IMR-90 (cell line): ENCODE measurements at regions not wholly inside any gene's neighbourhood (a gene's known extent, or its start where the extent isn't known, plus 50 kb on each side); places are given as distances from the start of the nearest gene placed in this dataset.

ENCODE experiments used
- ATAC-seq: fragments of 200-7000 bp; cut with Tn5 transposase; 2 replicates; pipeline ENCODE4 v1.9.1; 2020; ENCODE audit warnings: low read depth, mild to moderate bottlenecking, moderate library complexity
- BruUV-seq: library from RNA; stranded (reverse); fragments of 400-500 nt; replicated peaks from 2 replicates; lab custom pipeline; 2021; lab: Mats Ljungman, UMichigan
- CTCF ChIA-PET: fragments of 300-600 bp; formaldehyde crosslinking; extraction: SDS; loops from one replicate; lab custom pipeline; 2021; ENCODE audit warnings: antibody characterized with exemption; lab: Yijun Ruan, JAX
- POLR2A ChIA-PET: fragments of 300-600 bp; sonication (Branson Sonifier 250); formaldehyde crosslinking; loops from one replicate; lab custom pipeline; 2022; ENCODE audit warnings: antibody characterized with exemption; ENCODE audit not compliant: unreplicated experiment; lab: Charles Lee
- DNase-seq: peaks from one replicate; pipeline ENCODE4 v3.0.0; 2013
- H2AFZ ChIP-seq: replicated peaks from 2 replicates; pipeline ENCODE3; 2013; ENCODE audit warnings: low read length, mild to moderate bottlenecking; ENCODE audit not compliant: poor library complexity
- H2AK5ac ChIP-seq: 2 replicates; pipeline ENCODE4 v1.6.1; 2013; ENCODE audit warnings: low read depth, low read length, inconsistent platforms
- H2AK9ac ChIP-seq: replicated peaks from 2 replicates; pipeline ENCODE3; 2013; ENCODE audit warnings: mild to moderate bottlenecking, low read depth, low read length, moderate library complexity; ENCODE audit not compliant: poor library complexity
- H2BK120ac ChIP-seq: 2 replicates; pipeline ENCODE4 v1.6.1; 2013; ENCODE audit warnings: low read depth, low read length, inconsistent platforms
- H2BK15ac ChIP-seq: 3 replicates; pipeline ENCODE4 v1.6.1; 2013; ENCODE audit warnings: low read depth, low read length, inconsistent platforms
- H2BK20ac ChIP-seq: 2 replicates; pipeline ENCODE4 v1.6.1; 2013; ENCODE audit warnings: low read depth, mild to moderate bottlenecking, inconsistent platforms, low read length, moderate library complexity
- H2BK5ac ChIP-seq: 2 replicates; pipeline ENCODE4 v1.6.1; 2013; ENCODE audit warnings: mild to moderate bottlenecking, low read depth, low read length, inconsistent platforms; ENCODE audit not compliant: poor library complexity, severe bottlenecking
- H3K14ac ChIP-seq: replicated peaks from 2 replicates; pipeline ENCODE4 v1.6.1; 2013; ENCODE audit warnings: low read depth, low read length, inconsistent platforms
- H3K18ac ChIP-seq: 2 replicates; pipeline ENCODE4 v1.6.1; 2013; ENCODE audit warnings: low read depth, low read length, control low read depth
- H3K23ac ChIP-seq: 2 replicates; pipeline ENCODE4 v1.6.1; 2013; ENCODE audit warnings: low read depth, low read length, inconsistent platforms
- H3K27ac ChIP-seq: 2 replicates; pipeline ENCODE4 v1.5.1; 2013; ENCODE audit warnings: mild to moderate bottlenecking, control low read depth, low read length; ENCODE audit not compliant: insufficient read depth
- H3K27me3 ChIP-seq: 2 replicates; pipeline ENCODE4 v1.6.1; 2013; ENCODE audit warnings: low read length; ENCODE audit not compliant: control insufficient read depth, insufficient read depth
- H3K36me3 ChIP-seq: 2 replicates; pipeline ENCODE4 v1.6.1; 2013; ENCODE audit warnings: low read length, mixed read lengths; ENCODE audit not compliant: control insufficient read depth, insufficient read depth
- H3K4ac ChIP-seq: 2 replicates; pipeline ENCODE4 v1.6.1; 2013; ENCODE audit warnings: low read depth, low read length, inconsistent platforms
- H3K4me1 ChIP-seq: 2 replicates; pipeline ENCODE4 v1.6.1; 2013; ENCODE audit warnings: low read length, mixed read lengths; ENCODE audit not compliant: control insufficient read depth, insufficient read depth
- H3K4me2 ChIP-seq: 2 replicates; pipeline ENCODE4 v1.6.1; 2013; ENCODE audit warnings: low read depth, mild to moderate bottlenecking, control low read depth, low read length, moderate library complexity
- H3K4me3 ChIP-seq: 2 replicates; pipeline ENCODE4 v1.5.1; 2013; ENCODE audit warnings: low read depth, mild to moderate bottlenecking, control low read depth, low read length, moderate library complexity; ENCODE audit not compliant: insufficient read depth
- H3K56ac ChIP-seq: 2 replicates; pipeline ENCODE4 v1.6.1; 2013; ENCODE audit warnings: low read length, inconsistent platforms; ENCODE audit not compliant: insufficient read depth; ENCODE audit errors: extremely low read depth
- H3K79me1 ChIP-seq, 2 experiments: 2 replicates each; pipeline ENCODE4 v1.6.1; 2013; ENCODE audit warnings: low read length in 2 of 2, inconsistent platforms in 1 of 2, low read depth in 1 of 2
- H3K9ac ChIP-seq: 2 replicates; pipeline ENCODE4 v1.6.1; 2013; ENCODE audit warnings: low read depth, low read length, control low read depth
- H3K9me1 ChIP-seq: 2 replicates; pipeline ENCODE4 v1.6.1; 2013; ENCODE audit warnings: low read length, inconsistent platforms; ENCODE audit not compliant: insufficient read depth
- H3K9me3 ChIP-seq: 2 replicates; pipeline ENCODE4 v1.6.1; 2013; ENCODE audit warnings: low read length; ENCODE audit not compliant: control insufficient read depth, insufficient read depth
- H4K20me1 ChIP-seq: 2 replicates; pipeline ENCODE4 v1.6.1; 2013; ENCODE audit warnings: low read length, inconsistent platforms; ENCODE audit not compliant: insufficient read depth
- H4K5ac ChIP-seq: 2 replicates; pipeline ENCODE4 v1.6.1; 2013; ENCODE audit warnings: mild to moderate bottlenecking, low read depth, low read length, control low read depth
- H4K8ac ChIP-seq, 2 experiments: 2 replicates each; pipeline ENCODE4 v1.6.1; 2013; ENCODE audit warnings: low read depth in 2 of 2, low read length in 2 of 2, control low read depth in 1 of 2, inconsistent platforms in 1 of 2
- H4K91ac ChIP-seq: 2 replicates; pipeline ENCODE4 v1.6.1; 2013; ENCODE audit warnings: low read depth, low read length, inconsistent platforms; ENCODE audit not compliant: insufficient read depth
- BHLHE40 ChIP-seq: fragments of 150-350 bp; IDR thresholded peaks from 2 replicates; pipeline ENCODE4 v1.6.1; 2016; ENCODE audit warnings: mild to moderate bottlenecking, low read depth, low read length
- CEBPB ChIP-seq: IDR thresholded peaks from 2 replicates; pipeline ENCODE4 v1.6.1; 2012; ENCODE audit warnings: low read depth, low read length, improper control_type of control experiment
- CHD1 ChIP-seq: IDR thresholded peaks from 2 replicates; pipeline ENCODE4 v1.6.1; 2012; ENCODE audit warnings: low read depth, low read length, improper control_type of control experiment
- FOS ChIP-seq: fragments of 150-350 bp; IDR thresholded peaks from 2 replicates; pipeline ENCODE4 v1.6.1; 2016; ENCODE audit warnings: low read depth, low read length
- MAFK ChIP-seq: IDR thresholded peaks from 2 replicates; pipeline ENCODE4 v1.6.1; 2012; ENCODE audit warnings: low read depth, low read length, improper control_type of control experiment
- MAZ ChIP-seq: IDR thresholded peaks from 2 replicates; pipeline ENCODE4 v1.6.1; 2012; ENCODE audit warnings: low read depth, mild to moderate bottlenecking, low read length, improper control_type of control experiment, moderate library complexity, borderline replicate concordance
- MXI1 ChIP-seq: IDR thresholded peaks from 2 replicates; pipeline ENCODE4 v1.6.1; 2012; ENCODE audit warnings: low read depth, mild to moderate bottlenecking, low read length, moderate library complexity, borderline replicate concordance
- RAD21 ChIP-seq: IDR thresholded peaks from 2 replicates; pipeline ENCODE4 v1.6.1; 2012; ENCODE audit warnings: low read length, improper control_type of control experiment
- RCOR1 ChIP-seq: IDR thresholded peaks from 2 replicates; pipeline ENCODE4 v1.6.1; 2012; ENCODE audit warnings: mild to moderate bottlenecking, low read length, improper control_type of control experiment; ENCODE audit not compliant: insufficient replicate concordance
- RFX5 ChIP-seq: IDR thresholded peaks from 2 replicates; pipeline ENCODE4 v1.8.0; 2012; ENCODE audit warnings: low read depth, mild to moderate bottlenecking, low read length, moderate library complexity
- SMC3 ChIP-seq: fragments of 150-350 bp; IDR thresholded peaks from 2 replicates; pipeline ENCODE4 v1.6.1; 2016; ENCODE audit warnings: low read depth, mild to moderate bottlenecking, antibody characterized with exemption, low read length, moderate library complexity
- WGBS, 2 experiments: methylation state at CpG; one replicate each; pipeline versions ENCODE4 v1.1.5 to v1.1.7; 2013; ENCODE audit warnings: missing lambda C conversion rate in 2 of 2; ENCODE audit not compliant: insufficient read length in 1 of 2; ENCODE audit errors: extremely low coverage in 2 of 2; 5-methylcytosine and 5-hydroxymethylcytosine counted together
- dilution Hi-C: fragments of 300-500 bp; cut with HindIII; formaldehyde crosslinking; loops from one replicate; pipeline ENCODE4 v1.14.3; 2018; ENCODE audit warnings: low sequenced_read_pairs; ENCODE audit not compliant: unreplicated experiment
- in situ Hi-C: fragments of 300-500 bp; cut with MboI; formaldehyde crosslinking; loops from 3 replicates; pipeline ENCODE4 v1.14.3; 2019; ENCODE audit warnings: low sequenced_read_pairs, inconsistent platforms, mixed read lengths
- intact Hi-C: fragments of 100-400 bp; cut with micrococcal nuclease; formaldehyde crosslinking; loops from 2 replicates; pipeline ENCODE4 v1.10.0; 2022
- TF ChIP-seq, protein P1 (sequence below): fragments of 150-350 bp; IDR thresholded peaks from 2 replicates; pipeline ENCODE4 v1.6.1; 2016; ENCODE audit warnings: low read depth, mild to moderate bottlenecking, low read length, moderate library complexity, borderline replicate concordance
- TF ChIP-seq, protein P2 (sequence below): conservative IDR thresholded peaks from 2 replicates; pipeline ENCODE4 v1.5.1; 2012; ENCODE audit warnings: mild to moderate bottlenecking, low read depth, low read length, improper control_type of control experiment
- TF ChIP-seq, protein P3 (sequence below): fragments of 150-350 bp; IDR thresholded peaks from 2 replicates; pipeline ENCODE4 v1.6.1; 2017; ENCODE audit warnings: mild to moderate bottlenecking, antibody characterized with exemption, low read length, low read depth

DNA sequence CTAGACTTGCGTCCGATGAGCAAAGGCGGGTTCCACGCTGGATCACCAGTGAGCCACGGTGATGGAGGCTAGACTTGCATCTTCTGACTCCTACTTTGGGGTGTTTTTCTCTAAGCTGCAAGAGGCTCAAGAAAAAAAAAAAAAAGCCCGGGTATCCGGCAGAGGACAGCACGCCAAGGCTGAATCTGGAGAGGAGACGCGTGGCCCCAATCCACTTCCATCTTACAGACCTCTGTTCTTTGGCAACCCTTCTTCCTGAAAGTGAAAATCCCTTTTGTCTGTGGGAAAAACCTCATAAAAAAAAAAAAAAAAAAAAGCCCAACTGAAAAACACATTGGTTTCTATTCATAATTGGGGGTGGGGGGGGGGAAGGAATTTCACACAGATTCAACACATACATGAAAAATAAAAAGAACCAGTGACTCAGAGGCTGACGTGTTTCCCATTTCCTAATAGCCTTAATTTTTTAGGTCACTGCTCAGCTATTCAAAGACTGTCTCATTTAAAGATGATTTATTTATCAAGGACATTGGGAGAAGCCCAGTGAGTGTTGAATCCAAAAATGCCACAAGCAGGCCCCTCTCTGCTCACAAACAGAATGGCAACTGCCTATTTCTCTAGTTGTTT, 258.3 kb downstream of the FOXL1 start:
- 100% methylated on average over 1 of the region's 11 CpGs; no CpG with 5 or more reads in 1 of the 2 experiments for WGBS, 2 experiments
- peaks cover 12% of the 10 kb centered on the region for H3K4me1 ChIP-seq
- ChIA-PET POLR2A (no interaction called here), CTCF (interaction anchor here (0.6 kb wide), 3 partner anchors 95 to 172 kb away, joined by 4 read pairs; no protein-coding TSS in a partner anchor)
- peak overlapping the region; percentile 10 to 67; a peak in 3 of 4 replicates for H4K8ac ChIP-seq
- no peak overlapping the region for H2AFZ ChIP-seq
- peak overlapping the region; percentile 69 for H3K27ac ChIP-seq
- H3K4me3 ChIP-seq: no peak overlapping the region
- ATAC-seq (peak; percentile 72), DNase-seq (peak; percentile 93)
- intact Hi-C loops (no loop called here), dilution Hi-C loops (no loop called here), in situ Hi-C loops (no loop called here)
- BruUV-seq: no TSS peak
- H3K4ac ChIP-seq: peak overlapping the region; percentile 70
- H2BK120ac ChIP-seq: peak overlapping the region; percentile 74
- no peaks in the 10 kb centered on the region for H3K9me1 ChIP-seq
- no peaks in the 10 kb centered on the region for H3K79me1 ChIP-seq
- no peak overlapping the region for H3K14ac ChIP-seq
- 0 out of 2 replicates have a peak overlapping the region, but pooled peaks have one; percentile 25 for H2AK5ac ChIP-seq
- H3K36me3 ChIP-seq: no peaks in the 10 kb centered on the region
- H4K5ac ChIP-seq: peak overlapping the region; percentile 49; the same call in 1 of the 2 replicates
- H3K23ac ChIP-seq: no peak overlapping the region
- H2BK15ac ChIP-seq: peak overlapping the region; percentile 88; the same call in 1 of the 3 replicates
- no peak overlapping the region for H3K56ac ChIP-seq
- no peaks in the 10 kb centered on the region for H4K20me1 ChIP-seq
- H2BK20ac ChIP-seq: peak overlapping the region; percentile 71; the same call in 1 of the 2 replicates
- peak overlapping the region; percentile 3 for H2BK5ac ChIP-seq
- TF ChIP-seq, protein P1, sequence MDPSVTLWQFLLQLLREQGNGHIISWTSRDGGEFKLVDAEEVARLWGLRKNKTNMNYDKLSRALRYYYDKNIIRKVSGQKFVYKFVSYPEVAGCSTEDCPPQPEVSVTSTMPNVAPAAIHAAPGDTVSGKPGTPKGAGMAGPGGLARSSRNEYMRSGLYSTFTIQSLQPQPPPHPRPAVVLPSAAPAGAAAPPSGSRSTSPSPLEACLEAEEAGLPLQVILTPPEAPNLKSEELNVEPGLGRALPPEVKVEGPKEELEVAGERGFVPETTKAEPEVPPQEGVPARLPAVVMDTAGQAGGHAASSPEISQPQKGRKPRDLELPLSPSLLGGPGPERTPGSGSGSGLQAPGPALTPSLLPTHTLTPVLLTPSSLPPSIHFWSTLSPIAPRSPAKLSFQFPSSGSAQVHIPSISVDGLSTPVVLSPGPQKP: no peak
- TF ChIP-seq RFX5: no peak
- no peak for TF ChIP-seq MAZ
- peak; percentile 86 for TF ChIP-seq FOS
- TF ChIP-seq RCOR1: no peak
- no peak for TF ChIP-seq MXI1
- no peak; the same call in 1 of the 2 replicates for TF ChIP-seq RAD21
- TF ChIP-seq BHLHE40: peak; percentile 41; the same call in 1 of the 2 replicates
- TF ChIP-seq CHD1: no peak
- TF ChIP-seq SMC3: peak; percentile 27; the same call in 1 of the 2 replicates
- no peak for TF ChIP-seq MAFK
- TF ChIP-seq, protein P2, sequence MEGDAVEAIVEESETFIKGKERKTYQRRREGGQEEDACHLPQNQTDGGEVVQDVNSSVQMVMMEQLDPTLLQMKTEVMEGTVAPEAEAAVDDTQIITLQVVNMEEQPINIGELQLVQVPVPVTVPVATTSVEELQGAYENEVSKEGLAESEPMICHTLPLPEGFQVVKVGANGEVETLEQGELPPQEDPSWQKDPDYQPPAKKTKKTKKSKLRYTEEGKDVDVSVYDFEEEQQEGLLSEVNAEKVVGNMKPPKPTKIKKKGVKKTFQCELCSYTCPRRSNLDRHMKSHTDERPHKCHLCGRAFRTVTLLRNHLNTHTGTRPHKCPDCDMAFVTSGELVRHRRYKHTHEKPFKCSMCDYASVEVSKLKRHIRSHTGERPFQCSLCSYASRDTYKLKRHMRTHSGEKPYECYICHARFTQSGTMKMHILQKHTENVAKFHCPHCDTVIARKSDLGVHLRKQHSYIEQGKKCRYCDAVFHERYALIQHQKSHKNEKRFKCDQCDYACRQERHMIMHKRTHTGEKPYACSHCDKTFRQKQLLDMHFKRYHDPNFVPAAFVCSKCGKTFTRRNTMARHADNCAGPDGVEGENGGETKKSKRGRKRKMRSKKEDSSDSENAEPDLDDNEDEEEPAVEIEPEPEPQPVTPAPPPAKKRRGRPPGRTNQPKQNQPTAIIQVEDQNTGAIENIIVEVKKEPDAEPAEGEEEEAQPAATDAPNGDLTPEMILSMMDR: 0 out of 2 replicates have a peak, but pooled peaks have one; percentile 12
- TF ChIP-seq, protein P3, sequence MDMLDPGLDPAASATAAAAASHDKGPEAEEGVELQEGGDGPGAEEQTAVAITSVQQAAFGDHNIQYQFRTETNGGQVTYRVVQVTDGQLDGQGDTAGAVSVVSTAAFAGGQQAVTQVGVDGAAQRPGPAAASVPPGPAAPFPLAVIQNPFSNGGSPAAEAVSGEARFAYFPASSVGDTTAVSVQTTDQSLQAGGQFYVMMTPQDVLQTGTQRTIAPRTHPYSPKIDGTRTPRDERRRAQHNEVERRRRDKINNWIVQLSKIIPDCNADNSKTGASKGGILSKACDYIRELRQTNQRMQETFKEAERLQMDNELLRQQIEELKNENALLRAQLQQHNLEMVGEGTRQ: no peak
- TF ChIP-seq CEBPB: peak; percentile 76
- H3K9me3 ChIP-seq: peaks cover 2% of the 10 kb centered on the region; the same call in 1 of the 2 replicates
- peak overlapping the region; percentile 26; the same call in 1 of the 2 replicates for H3K18ac ChIP-seq
- H2AK9ac ChIP-seq: no peak overlapping the region
- H3K9ac ChIP-seq: no peak overlapping the region
- H3K27me3 ChIP-seq: no peaks in the 10 kb centered on the region
- H4K91ac ChIP-seq: peak overlapping the region; percentile 22; the same call in 1 of the 2 replicates
- H3K4me2 ChIP-seq: no peak overlapping the region
